Adrenal gland (tissue), 9 donors: ENCODE measurements at regions not wholly inside any gene's neighbourhood (a gene's known extent, or its start where the extent isn't known, plus 50 kb on each side); places are given as distances from the start of the nearest gene placed in this dataset.
A peak's percentile ranks its signal among the peaks of the same experiment; 100 is the strongest.

Source experiments
- DNase-seq, 7 donors: peaks; one replicate each; pipeline ENCODE4 v3.0.0-alpha.2; 2019 to 2020
- H3K27ac ChIP-seq, 5 donors: fragments of 200-600 bp; sonication (generic) in 4 of 5; 1 replicate in 3 of 5; 2 replicates in 2 of 5; pipeline versions ENCODE4 v1.5.1 to v1.8.0; 2016 to 2020; ENCODE audit warnings: mild to moderate bottlenecking in 1 of 5
- H3K27me3 ChIP-seq: fragments of 200-600 bp; 2 replicates; pipeline ENCODE4 v1.8.0; 2021
- H3K36me3 ChIP-seq, 2 donors: fragments of 200-600 bp; replicated peaks in 1 of 2; 1 replicate in 1 of 2; 2 replicates in 1 of 2; pipeline versions ENCODE4 v1.5.1 to v1.8.0; 2018 to 2022
- H3K4me1 ChIP-seq, 2 donors: fragments of 200-600 bp; replicated peaks in 1 of 2; 1 replicate in 1 of 2; 2 replicates in 1 of 2; pipeline versions ENCODE4 v1.5.1 to v1.8.0; 2018 to 2021
- H3K4me3 ChIP-seq, 4 donors: fragments of 200-600 bp; sonication (generic) in 3 of 4; one replicate each; pipeline ENCODE4 v1.5.1; 2016 to 2018
- H3K9me3 ChIP-seq, 3 donors: fragments of 200-600 bp; sonication (generic) in 1 of 3; replicated peaks in 1 of 3; 1 replicate in 2 of 3; 2 replicates in 1 of 3; pipeline versions ENCODE4 v1.5.1 to v1.8.0; 2016 to 2021
- POLR2A ChIP-seq, 2 donors: fragments of 450-650 bp; IDR thresholded peaks; one replicate each; pipeline ENCODE4 v1.6.1; 2017; ENCODE audit warnings: antibody characterized with exemption in 2 of 2, mild to moderate bottlenecking in 2 of 2, moderate library complexity in 1 of 2
- WGBS, 4 donors: extraction: QIAGEN DNeasy Blood & Tissue Kit in 2 of 4; methylation state at CpG; one replicate each; pipeline versions ENCODE4 v1.1.5 to v1.1.7; 2013 to 2017; 5-methylcytosine and 5-hydroxymethylcytosine counted together
- intact Hi-C, 2 donors: fragments of 100-400 bp; cut with DNase I; formaldehyde crosslinking; loops; one replicate each; pipeline versions ENCODE4 v1.14.1 to v1.15.0; 2022 to 2023
- TF ChIP-seq, protein P1 (sequence below), 6 experiments: fragments of 450-650 bp in 4 of 6; fragments of 200-600 bp in 2 of 6; sonication (generic) in 1 of 6; IDR thresholded peaks; 1 replicate in 5 of 6; 2 replicates in 1 of 6; pipeline versions ENCODE4 v1.5.1 to v1.8.0; 2016 to 2021; ENCODE audit warnings: antibody characterized with exemption in 6 of 6, mild to moderate bottlenecking in 2 of 6, moderate library complexity in 1 of 6
- donor health status: healthy with polysubstance abuse.
- donor health status: Bipolar disorder and iron deficiency.
- donor health status: DM: yes; HTN: yes; CAD: no.
- donor health status: DM: no; HTN: no; CAD: no.
- donor health status: DM: no; HTN: no; CAD: no.

DNA sequence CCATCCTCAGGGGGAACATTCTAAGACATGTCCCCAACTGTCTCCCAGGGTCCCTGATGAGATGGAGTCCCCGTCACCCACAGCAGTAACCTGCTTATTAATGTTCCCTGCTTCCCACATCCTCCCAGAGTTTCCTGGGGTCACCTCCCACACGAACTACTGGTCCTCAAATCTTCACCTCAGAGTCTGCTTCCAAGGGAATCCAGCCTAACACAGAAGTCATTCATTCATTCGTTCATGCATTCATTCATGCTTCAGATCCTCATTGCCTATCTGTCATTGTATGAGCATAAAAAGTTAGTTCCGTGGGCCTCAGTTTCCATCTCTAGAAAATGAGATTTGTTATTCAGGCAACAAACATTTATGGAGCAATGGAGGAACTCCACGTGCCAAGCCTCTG lies 516.2 kb downstream of the SHQ1 start:
- Histone ChIP-seq H3K27ac (no peak overlapping the region), H3K36me3 (no peaks in the 10 kb centered on the region), H3K4me1 (peaks cover 0 to 3% of the 10 kb centered on the region in 2 donors), H3K9me3 (no peaks in the 10 kb centered on the region), H3K27me3 (no peaks in the 10 kb centered on the region), H3K4me3 (no peak overlapping the region)
- intact Hi-C loops: no loop called here
- 85 to 87% (median 87%) methylated on average over 5 of the region's 5 CpGs for WGBS, 4 donors
- no peak for DNase-seq
- TF ChIP-seq, protein P1, sequence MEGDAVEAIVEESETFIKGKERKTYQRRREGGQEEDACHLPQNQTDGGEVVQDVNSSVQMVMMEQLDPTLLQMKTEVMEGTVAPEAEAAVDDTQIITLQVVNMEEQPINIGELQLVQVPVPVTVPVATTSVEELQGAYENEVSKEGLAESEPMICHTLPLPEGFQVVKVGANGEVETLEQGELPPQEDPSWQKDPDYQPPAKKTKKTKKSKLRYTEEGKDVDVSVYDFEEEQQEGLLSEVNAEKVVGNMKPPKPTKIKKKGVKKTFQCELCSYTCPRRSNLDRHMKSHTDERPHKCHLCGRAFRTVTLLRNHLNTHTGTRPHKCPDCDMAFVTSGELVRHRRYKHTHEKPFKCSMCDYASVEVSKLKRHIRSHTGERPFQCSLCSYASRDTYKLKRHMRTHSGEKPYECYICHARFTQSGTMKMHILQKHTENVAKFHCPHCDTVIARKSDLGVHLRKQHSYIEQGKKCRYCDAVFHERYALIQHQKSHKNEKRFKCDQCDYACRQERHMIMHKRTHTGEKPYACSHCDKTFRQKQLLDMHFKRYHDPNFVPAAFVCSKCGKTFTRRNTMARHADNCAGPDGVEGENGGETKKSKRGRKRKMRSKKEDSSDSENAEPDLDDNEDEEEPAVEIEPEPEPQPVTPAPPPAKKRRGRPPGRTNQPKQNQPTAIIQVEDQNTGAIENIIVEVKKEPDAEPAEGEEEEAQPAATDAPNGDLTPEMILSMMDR (IDR thresholded peaks at IDR 0.05): no peak
- no peak for TF ChIP-seq POLR2A (IDR thresholded peaks at IDR 0.05)

DNA sequence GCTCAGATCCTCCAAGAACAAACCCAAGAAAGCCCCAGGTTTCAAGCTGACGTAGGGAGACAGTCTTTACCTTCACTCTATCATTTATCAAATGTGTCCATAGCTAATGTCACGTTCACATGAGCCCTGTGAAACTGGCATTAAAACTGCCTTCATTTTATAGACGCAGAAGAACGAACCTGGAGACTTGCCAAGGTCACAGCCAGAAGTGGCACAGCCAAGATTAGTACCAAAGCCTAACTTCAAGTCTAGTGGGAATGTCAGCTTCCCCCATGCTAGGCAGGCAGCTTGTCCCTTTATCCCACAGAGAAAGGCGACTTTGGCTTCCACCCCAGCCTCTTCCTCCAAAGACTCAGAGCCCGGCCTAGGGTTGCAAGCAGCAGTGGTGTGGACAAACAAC lies 517.2 kb downstream of the SHQ1 start:
- Histone ChIP-seq H3K36me3 (no peaks in the 10 kb centered on the region), H3K4me1 (no peaks in the 10 kb centered on the region), H3K4me3 (no peak overlapping the region), H3K9me3 (no peaks in the 10 kb centered on the region), H3K27ac (no peak overlapping the region), H3K27me3 (no peaks in the 10 kb centered on the region)
- DNase-seq: peak in 1 of 7 donors; percentile 42
- intact Hi-C loops: no loop called here
- 50 to 67% (median 57%) methylated on average over 5 to 6 of the region's 6 CpGs for WGBS, 4 donors
- TF ChIP-seq POLR2A (IDR thresholded peaks at IDR 0.05): no peak
- TF ChIP-seq, protein P1 (IDR thresholded peaks at IDR 0.05): no peak

DNA sequence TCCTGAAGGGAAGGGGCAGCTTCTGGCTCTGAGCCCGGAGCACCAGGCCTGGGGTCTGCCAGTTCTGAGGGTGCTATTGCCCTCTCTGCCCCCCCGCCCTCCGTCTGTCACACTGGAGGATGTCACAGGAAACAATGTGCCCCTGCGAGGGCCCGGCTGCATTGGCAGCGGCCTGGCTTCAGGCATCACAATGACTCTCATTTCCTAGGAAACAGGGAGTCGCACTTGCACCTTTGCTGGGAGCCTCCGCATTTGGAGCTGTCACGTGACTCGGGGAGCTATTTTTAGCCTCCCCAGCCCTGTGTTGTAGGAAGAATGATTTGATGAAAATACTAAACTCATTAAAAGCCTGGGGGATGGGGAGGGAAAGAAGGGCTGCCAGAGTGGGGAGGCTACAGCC lies 518.9 kb downstream of the SHQ1 start:
- no peaks in the 10 kb centered on the region for H3K27me3 ChIP-seq
- H3K4me1 ChIP-seq: no peaks in the 10 kb centered on the region
- intact Hi-C loops: no loop called here
- 37 to 48% (median 43%) methylated on average over 8 to 10 of the region's 10 CpGs for WGBS, 4 donors
- no peaks in the 10 kb centered on the region for H3K9me3 ChIP-seq
- TF ChIP-seq POLR2A (IDR thresholded peaks at IDR 0.05): no peak
- TF ChIP-seq, protein P1 (IDR thresholded peaks at IDR 0.05): no peak
- peak in 2 of 7 donors; percentile 35 to 87 for DNase-seq
- H3K27ac ChIP-seq: no peak overlapping the region
- no peak overlapping the region for H3K4me3 ChIP-seq
- no peaks in the 10 kb centered on the region for H3K36me3 ChIP-seq

DNA sequence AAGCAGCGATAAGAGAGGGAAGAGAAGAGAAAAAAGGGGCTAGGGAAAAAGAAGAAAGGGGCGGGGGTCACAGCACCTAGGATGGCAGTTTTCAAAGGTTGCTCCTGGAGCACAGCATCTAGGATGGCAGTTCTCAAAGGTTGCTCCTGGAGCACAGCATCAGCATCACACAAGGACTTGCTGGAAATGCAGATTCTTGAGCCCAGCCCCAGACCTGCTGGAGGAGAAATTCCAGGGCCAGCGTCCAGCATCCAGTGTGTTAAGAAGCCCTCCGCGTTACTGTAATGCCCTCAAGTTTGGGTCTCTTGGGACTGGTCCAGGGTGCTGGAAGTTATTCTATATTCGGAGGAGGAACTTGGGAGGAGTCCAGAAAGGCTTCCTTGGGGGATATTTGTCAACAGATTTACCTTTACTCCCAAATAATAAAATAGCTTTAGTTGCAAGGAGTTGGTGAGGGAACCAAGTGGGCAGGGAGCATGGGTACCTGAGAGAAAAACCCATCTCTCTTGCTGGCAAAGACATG lies 519.4 kb downstream of the SHQ1 start:
- Histone ChIP-seq H3K27ac (no peak overlapping the region), H3K36me3 (no peaks in the 10 kb centered on the region), H3K4me1 (no peaks in the 10 kb centered on the region), H3K4me3 (no peak overlapping the region), H3K27me3 (no peaks in the 10 kb centered on the region), H3K9me3 (no peaks in the 10 kb centered on the region)
- TF ChIP-seq POLR2A (IDR thresholded peaks at IDR 0.05): no peak
- TF ChIP-seq, protein P1 (IDR thresholded peaks at IDR 0.05): no peak
- intact Hi-C loops: no loop called here
- no peak for DNase-seq
- WGBS, 4 donors: 77 to 92% (median 83%) methylated on average over 3 to 6 of the region's 6 CpGs
